ENCODE measurements at regions not wholly inside any gene's neighbourhood (a gene's known extent, or its start where the extent isn't known, plus 50 kb on each side); places are given as distances from the start of the nearest gene placed in this dataset.

- H2BK20ac ChIP-seq (ENCODE audit: low read depth, low read length), result no peak overlapping the region
- H3K36me3 ChIP-seq (ENCODE audit: control insufficient read depth, insufficient read depth, low read length), result no peaks in the 10 kb centered on the region
- no peaks in the 10 kb centered on the region for H3K9me3 ChIP-seq (ENCODE audit: control insufficient read depth, insufficient read depth, low read length)
- CTCF ChIA-PET, result no interaction called here
- H3K4ac ChIP-seq (ENCODE audit: low read depth, low read length), result no peak overlapping the region
- no TSS peak for BruUV-seq (replicated peaks)
- H4K20me1 ChIP-seq (ENCODE audit: insufficient read depth, low read length), result no peaks in the 10 kb centered on the region
- H4K5ac ChIP-seq (ENCODE audit: low read depth, low read length), result no peak overlapping the region
- WGBS, 2 experiments (ENCODE audit: extremely low coverage in 2 of 2, insufficient read length in 1 of 2), result no CpG with 5 or more reads among the region's 4 CpGs
- H3K9ac ChIP-seq (ENCODE audit: low read depth, low read length), result no peak overlapping the region
- H4K8ac ChIP-seq (ENCODE audit: low read depth in 2 of 2, low read length in 2 of 2), result no peak overlapping the region
- H2AK9ac ChIP-seq (replicated peaks; ENCODE audit: low read depth, low read length, poor library complexity), result no peak overlapping the region
- no peak overlapping the region for H2BK120ac ChIP-seq (ENCODE audit: low read depth, low read length)
- no peak; the same call in 1 of the 2 replicates for ATAC-seq (ENCODE audit: low read depth)
- H2BK5ac ChIP-seq (ENCODE audit: low read depth, low read length, poor library complexity, severe bottlenecking), result no peak overlapping the region
- intact Hi-C loops (cut with micrococcal nuclease), result no loop called here
- no peak overlapping the region for H3K14ac ChIP-seq (replicated peaks; ENCODE audit: low read depth, low read length)
- no peak overlapping the region for H3K18ac ChIP-seq (ENCODE audit: low read depth, low read length)
- H2AK5ac ChIP-seq (ENCODE audit: low read depth, low read length), result no peak overlapping the region
- H3K4me1 ChIP-seq (ENCODE audit: control insufficient read depth, insufficient read depth, low read length), result peaks cover 2% of the 10 kb centered on the region
- H2AFZ ChIP-seq (replicated peaks; ENCODE audit: low read length, poor library complexity), result no peak overlapping the region
- no peak overlapping the region for H3K27ac ChIP-seq (ENCODE audit: insufficient read depth, low read length)
- no peak overlapping the region for H3K56ac ChIP-seq (ENCODE audit: extremely low read depth, insufficient read depth, low read length)
- no peak overlapping the region for H3K4me3 ChIP-seq (ENCODE audit: insufficient read depth, low read depth, low read length)
- in situ Hi-C loops (cut with MboI; ENCODE audit: low sequenced_read_pairs), result no loop called here
- H3K79me1 ChIP-seq (ENCODE audit: low read depth in 1 of 2, low read length in 2 of 2), result no peaks in the 10 kb centered on the region
- POLR2A ChIA-PET (ENCODE audit: unreplicated experiment), result no interaction called here
- H3K9me1 ChIP-seq (ENCODE audit: insufficient read depth, low read length), result no peaks in the 10 kb centered on the region; the same call in 1 of the 2 replicates
- no peak for DNase-seq
- no peak overlapping the region for H3K4me2 ChIP-seq (ENCODE audit: low read depth, low read length)
- H2BK15ac ChIP-seq (ENCODE audit: low read depth, low read length), result no peak overlapping the region
- H3K27me3 ChIP-seq (ENCODE audit: control insufficient read depth, insufficient read depth, low read length), result no peaks in the 10 kb centered on the region
- no peak overlapping the region for H3K23ac ChIP-seq (ENCODE audit: low read depth, low read length)
- dilution Hi-C loops (cut with HindIII; ENCODE audit: low sequenced_read_pairs, unreplicated experiment), result no loop called here
- TF ChIP-seq RFX5 (IDR thresholded peaks at IDR 0.05; ENCODE audit: low read depth, low read length) (no peak), CHD1 (IDR thresholded peaks at IDR 0.05; ENCODE audit: low read depth, low read length) (no peak), CEBPB (IDR thresholded peaks at IDR 0.05; ENCODE audit: low read depth, low read length) (no peak), MXI1 (IDR thresholded peaks at IDR 0.05; ENCODE audit: borderline replicate concordance, low read depth, low read length) (no peak), SMC3 (IDR thresholded peaks at IDR 0.05; ENCODE audit: low read depth, low read length) (no peak), MAFK (IDR thresholded peaks at IDR 0.05; ENCODE audit: low read depth, low read length) (no peak), ELK1 (IDR thresholded peaks at IDR 0.05; ENCODE audit: borderline replicate concordance, low read depth, low read length) (no peak), NFE2L2 (IDR thresholded peaks at IDR 0.05; ENCODE audit: low read depth, low read length) (no peak), RAD21 (IDR thresholded peaks at IDR 0.05; ENCODE audit: low read length) (no peak), BHLHE40 (IDR thresholded peaks at IDR 0.05; ENCODE audit: low read depth, low read length) (no peak), MAZ (IDR thresholded peaks at IDR 0.05; ENCODE audit: borderline replicate concordance, low read depth, low read length) (no peak), POLR2A (IDR thresholded peaks at IDR 0.05; ENCODE audit: low read depth, low read length) (no peak), FOS (IDR thresholded peaks at IDR 0.05; ENCODE audit: low read depth, low read length) (no peak), RCOR1 (IDR thresholded peaks at IDR 0.05; ENCODE audit: insufficient replicate concordance, low read length) (no peak), USF2 (IDR thresholded peaks at IDR 0.05; ENCODE audit: low read depth, low read length) (no peak)
- TF ChIP-seq, protein P1, sequence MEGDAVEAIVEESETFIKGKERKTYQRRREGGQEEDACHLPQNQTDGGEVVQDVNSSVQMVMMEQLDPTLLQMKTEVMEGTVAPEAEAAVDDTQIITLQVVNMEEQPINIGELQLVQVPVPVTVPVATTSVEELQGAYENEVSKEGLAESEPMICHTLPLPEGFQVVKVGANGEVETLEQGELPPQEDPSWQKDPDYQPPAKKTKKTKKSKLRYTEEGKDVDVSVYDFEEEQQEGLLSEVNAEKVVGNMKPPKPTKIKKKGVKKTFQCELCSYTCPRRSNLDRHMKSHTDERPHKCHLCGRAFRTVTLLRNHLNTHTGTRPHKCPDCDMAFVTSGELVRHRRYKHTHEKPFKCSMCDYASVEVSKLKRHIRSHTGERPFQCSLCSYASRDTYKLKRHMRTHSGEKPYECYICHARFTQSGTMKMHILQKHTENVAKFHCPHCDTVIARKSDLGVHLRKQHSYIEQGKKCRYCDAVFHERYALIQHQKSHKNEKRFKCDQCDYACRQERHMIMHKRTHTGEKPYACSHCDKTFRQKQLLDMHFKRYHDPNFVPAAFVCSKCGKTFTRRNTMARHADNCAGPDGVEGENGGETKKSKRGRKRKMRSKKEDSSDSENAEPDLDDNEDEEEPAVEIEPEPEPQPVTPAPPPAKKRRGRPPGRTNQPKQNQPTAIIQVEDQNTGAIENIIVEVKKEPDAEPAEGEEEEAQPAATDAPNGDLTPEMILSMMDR (conservative IDR thresholded peaks at IDR 0.05; ENCODE audit: low read depth, low read length), result no peak
- no peak overlapping the region for H4K91ac ChIP-seq (ENCODE audit: insufficient read depth, low read depth, low read length)
Observed at GRCh38 chr10:35922876-35923600, 280.9 kb upstream of the FZD8 start.

Measured in IMR-90 (cell line).